Mesenchymal stem cell (in vitro differentiated cells and primary cell): ENCODE measurements at regions not wholly inside any gene's neighbourhood (a gene's known extent, or its start where the extent isn't known, plus 50 kb on each side); places are given as distances from the start of the nearest gene placed in this dataset.

Experiments
- DNase-seq: peaks from one replicate; pipeline ENCODE4 v3.0.0-alpha.2; 2013
- H2AFZ ChIP-seq: one replicate; pipeline ENCODE4 v1.6.1; 2013; ENCODE audit warnings: low read depth, mild to moderate bottlenecking, control low read depth, inconsistent platforms, low read length, moderate library complexity
- H2AK5ac ChIP-seq: 2 replicates; pipeline ENCODE4 v1.6.1; 2013; ENCODE audit warnings: low read length, moderate library complexity, mild to moderate bottlenecking, inconsistent platforms; ENCODE audit not compliant: severe bottlenecking
- H2BK120ac ChIP-seq: one replicate; pipeline ENCODE4 v1.6.1; 2013; ENCODE audit warnings: low read depth, mild to moderate bottlenecking, inconsistent platforms, low read length, moderate library complexity
- H2BK12ac ChIP-seq, 2 experiments: one replicate each; pipeline ENCODE4 v1.6.1; 2013; ENCODE audit warnings: inconsistent platforms in 2 of 2, low read length in 2 of 2, mild to moderate bottlenecking in 2 of 2, moderate library complexity in 2 of 2, control low read depth in 1 of 2
- H2BK15ac ChIP-seq: one replicate; pipeline ENCODE4 v1.6.1; 2013; ENCODE audit warnings: mild to moderate bottlenecking, low read depth, inconsistent platforms; ENCODE audit not compliant: poor library complexity, severe bottlenecking
- H2BK5ac ChIP-seq: 2 replicates; pipeline ENCODE4 v1.6.1; 2013; ENCODE audit warnings: low read depth, mild to moderate bottlenecking, low read length, control low read depth, inconsistent platforms; ENCODE audit not compliant: poor library complexity, severe bottlenecking
- H3K14ac ChIP-seq, 2 experiments: one replicate each; pipeline ENCODE4 v1.6.1; 2013; ENCODE audit warnings: inconsistent platforms in 2 of 2, low read length in 2 of 2, control low read depth in 1 of 2, mild to moderate bottlenecking in 1 of 2, moderate library complexity in 1 of 2
- H3K18ac ChIP-seq, 2 experiments: one replicate each; pipeline ENCODE4 v1.6.1; 2013; ENCODE audit warnings: inconsistent platforms in 2 of 2, low read length in 2 of 2, control low read depth in 1 of 2, low read depth in 1 of 2, mild to moderate bottlenecking in 1 of 2
- H3K23ac ChIP-seq, 2 experiments: one replicate each; pipeline ENCODE4 v1.6.1; 2013; ENCODE audit warnings: inconsistent platforms in 2 of 2, low read length in 2 of 2, mild to moderate bottlenecking in 2 of 2, moderate library complexity in 2 of 2, control low read depth in 1 of 2
- H3K27ac ChIP-seq: 2 replicates; pipeline ENCODE4 v1.5.1; 2013; ENCODE audit warnings: mild to moderate bottlenecking, moderate library complexity, low read length, control low read depth, inconsistent platforms; ENCODE audit not compliant: poor library complexity, severe bottlenecking
- H3K27me3 ChIP-seq, 2 experiments: 2 replicates each; pipeline versions ENCODE4 v1.6.1 to v1.7.0; 2013; ENCODE audit warnings: low read length in 2 of 2, mild to moderate bottlenecking in 2 of 2, moderate library complexity in 2 of 2, control low read depth in 1 of 2, inconsistent platforms in 1 of 2; ENCODE audit not compliant: control insufficient read depth in 1 of 2, insufficient read depth in 1 of 2
- H3K36me3 ChIP-seq, 2 experiments: 2 replicates each; pipeline versions ENCODE4 v1.6.1 to v1.7.0; 2013; ENCODE audit warnings: low read length in 2 of 2, control low read depth in 1 of 2, inconsistent platforms in 1 of 2, low read depth in 1 of 2, mild to moderate bottlenecking in 1 of 2; ENCODE audit not compliant: insufficient read depth in 2 of 2, control insufficient read depth in 1 of 2
- H3K4ac ChIP-seq, 2 experiments: one replicate each; pipeline ENCODE4 v1.6.1; 2013; ENCODE audit warnings: inconsistent platforms in 2 of 2, low read length in 2 of 2, mild to moderate bottlenecking in 2 of 2, moderate library complexity in 2 of 2, control low read depth in 1 of 2, low read depth in 1 of 2
- H3K4me1 ChIP-seq: 2 replicates; pipeline ENCODE4 v1.6.1; 2013; ENCODE audit warnings: low read depth, low read length, control low read depth; ENCODE audit not compliant: control insufficient read depth, insufficient read depth
- H3K4me2 ChIP-seq: 2 replicates; pipeline ENCODE4 v1.6.1; 2013; ENCODE audit warnings: low read length, mild to moderate bottlenecking, inconsistent platforms; ENCODE audit not compliant: poor library complexity, severe bottlenecking
- H3K4me3 ChIP-seq, 2 experiments: 2 replicates each; pipeline versions ENCODE4 v1.5.1 to v1.7.0; 2013; ENCODE audit warnings: low read length in 2 of 2, mild to moderate bottlenecking in 2 of 2, control low read depth in 1 of 2, low read depth in 1 of 2; ENCODE audit not compliant: insufficient read depth in 1 of 2
- H3K79me1 ChIP-seq: replicated peaks from 2 replicates; pipeline ENCODE4 v1.6.1; 2013; ENCODE audit warnings: mild to moderate bottlenecking, control low read depth, low read length, inconsistent platforms; ENCODE audit not compliant: poor library complexity, severe bottlenecking
- H3K9ac ChIP-seq: 2 replicates; pipeline ENCODE4 v1.7.0; 2013; ENCODE audit warnings: mild to moderate bottlenecking, low read length, moderate library complexity
- H3K9me3 ChIP-seq: 2 replicates; pipeline ENCODE4 v1.7.0; 2013; ENCODE audit warnings: mild to moderate bottlenecking, low read length; ENCODE audit not compliant: control insufficient read depth
- H4K8ac ChIP-seq: one replicate; pipeline ENCODE4 v1.6.1; 2013; ENCODE audit warnings: inconsistent platforms, mild to moderate bottlenecking, low read length, moderate library complexity
- H4K91ac ChIP-seq: one replicate; pipeline ENCODE4 v1.6.1; 2013; ENCODE audit warnings: mild to moderate bottlenecking, low read length, inconsistent platforms
- WGBS: methylation state at CpG from one replicate; pipeline ENCODE4 v1.1.7; 2013; ENCODE audit warnings: mixed read lengths; 5-methylcytosine and 5-hydroxymethylcytosine counted together

DNA sequence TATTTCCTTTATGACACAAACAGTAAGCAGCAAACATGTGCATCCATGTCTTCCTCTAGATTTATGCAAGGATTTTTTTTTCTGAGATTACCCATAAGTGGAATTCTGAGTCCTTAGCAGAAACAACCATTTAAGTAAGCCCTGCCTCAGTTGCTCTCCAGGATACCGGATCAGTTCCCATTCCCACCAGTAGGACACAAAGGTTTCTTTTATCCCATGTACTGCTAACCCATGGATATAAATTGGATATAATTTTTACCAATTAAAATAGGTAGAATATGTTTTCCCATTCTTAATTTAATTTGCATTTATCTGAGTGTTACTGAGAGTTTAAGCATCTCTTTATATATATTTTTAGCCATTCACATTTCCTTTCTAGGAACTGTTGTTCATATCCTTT is 280.9 kb downstream of the FGFR2 start:
- no peak overlapping the region for H2AFZ ChIP-seq
- no peak overlapping the region for H2AK5ac ChIP-seq
- no peak overlapping the region for H3K14ac ChIP-seq
- peaks cover 0 to 3% of the 10 kb centered on the region in 2 experiments for H3K27me3 ChIP-seq
- no peak overlapping the region for H2BK12ac ChIP-seq
- H3K4ac ChIP-seq = no peak overlapping the region
- no peak overlapping the region for H3K9ac ChIP-seq
- H3K4me1 ChIP-seq = no peaks in the 10 kb centered on the region
- no peak overlapping the region for H2BK15ac ChIP-seq
- no peak overlapping the region for H4K8ac ChIP-seq
- H3K4me2 ChIP-seq = no peak overlapping the region
- H3K79me1 ChIP-seq = no peaks in the 10 kb centered on the region
- no peak for DNase-seq
- WGBS = no CpG with 5 or more reads among the region's 1 CpG
- H3K23ac ChIP-seq = no peak overlapping the region
- H3K18ac ChIP-seq = no peak overlapping the region
- H3K36me3 ChIP-seq = no peaks in the 10 kb centered on the region
- H3K9me3 ChIP-seq = peaks cover 14% of the 10 kb centered on the region
- H2BK5ac ChIP-seq = no peak overlapping the region
- no peak overlapping the region for H4K91ac ChIP-seq
- no peak overlapping the region for H3K4me3 ChIP-seq
- no peak overlapping the region for H3K27ac ChIP-seq
- no peak overlapping the region for H2BK120ac ChIP-seq

DNA sequence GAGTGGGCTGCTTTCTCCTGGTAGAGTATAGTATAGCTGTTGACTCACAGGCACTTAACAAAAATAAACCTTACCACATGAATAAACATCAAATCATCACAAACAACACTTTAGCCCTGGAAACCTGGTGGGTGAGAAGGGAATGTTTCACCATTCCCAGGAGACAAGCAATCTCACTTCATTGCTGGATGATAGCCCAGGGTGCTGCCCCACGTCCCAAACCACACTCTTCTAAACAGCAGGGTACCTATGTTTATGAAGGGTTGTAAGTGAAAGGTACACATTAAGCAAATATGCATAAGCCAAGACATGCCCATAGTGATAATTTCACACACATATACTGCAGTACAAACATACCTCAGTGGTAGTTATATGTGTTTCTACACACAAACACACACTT is 276.2 kb downstream of the FGFR2 start:
- no CpG with 5 or more reads among the region's 1 CpG for WGBS
- H3K14ac ChIP-seq = no peak overlapping the region

GRCh38 chr10:121322776-121323175 is 275.5 kb downstream of the FGFR2 start:
- H3K9me3 ChIP-seq = peaks cover 8% of the 10 kb centered on the region
- H3K79me1 ChIP-seq = no peaks in the 10 kb centered on the region
- H2BK120ac ChIP-seq = no peak overlapping the region
- no peak for DNase-seq
- no peak overlapping the region for H2BK5ac ChIP-seq
- no peak overlapping the region for H3K23ac ChIP-seq
- no peak overlapping the region for H3K14ac ChIP-seq
- peaks cover 2% of the 10 kb centered on the region for H3K4me1 ChIP-seq
- H3K18ac ChIP-seq = no peak overlapping the region
- no peaks in the 10 kb centered on the region for H3K36me3 ChIP-seq
- H4K8ac ChIP-seq = no peak overlapping the region
- no peak overlapping the region for H3K4me2 ChIP-seq
- H2AFZ ChIP-seq = no peak overlapping the region
- H2AK5ac ChIP-seq = no peak overlapping the region
- no peak overlapping the region for H2BK12ac ChIP-seq
- H3K4me3 ChIP-seq = no peak overlapping the region
- H3K27me3 ChIP-seq = no peaks in the 10 kb centered on the region
- no peak overlapping the region for H4K91ac ChIP-seq
- H2BK15ac ChIP-seq = no peak overlapping the region
- no peak overlapping the region for H3K27ac ChIP-seq
- no CpG with 5 or more reads among the region's 1 CpG for WGBS
- H3K4ac ChIP-seq = no peak overlapping the region
- no peak overlapping the region for H3K9ac ChIP-seq

More for the DNA sequence above, 276.2 kb downstream of the FGFR2 start:
- DNase-seq = no peak
- Histone ChIP-seq H4K8ac (no peak overlapping the region), H3K9ac (no peak overlapping the region), H3K27ac (no peak overlapping the region), H4K91ac (no peak overlapping the region), H3K79me1 (no peaks in the 10 kb centered on the region), H3K4me1 (peaks cover 2% of the 10 kb centered on the region), H3K18ac (no peak overlapping the region), H3K23ac (no peak overlapping the region), H2BK120ac (no peak overlapping the region), H3K27me3 (no peaks in the 10 kb centered on the region), H3K4ac (no peak overlapping the region), H3K4me2 (no peak overlapping the region), H2BK12ac (no peak overlapping the region), H2AFZ (no peak overlapping the region), H3K36me3 (no peaks in the 10 kb centered on the region), H2BK15ac (no peak overlapping the region), H2BK5ac (no peak overlapping the region), H2AK5ac (no peak overlapping the region), H3K4me3 (no peak overlapping the region), H3K9me3 (peaks cover 10% of the 10 kb centered on the region)

DNA sequence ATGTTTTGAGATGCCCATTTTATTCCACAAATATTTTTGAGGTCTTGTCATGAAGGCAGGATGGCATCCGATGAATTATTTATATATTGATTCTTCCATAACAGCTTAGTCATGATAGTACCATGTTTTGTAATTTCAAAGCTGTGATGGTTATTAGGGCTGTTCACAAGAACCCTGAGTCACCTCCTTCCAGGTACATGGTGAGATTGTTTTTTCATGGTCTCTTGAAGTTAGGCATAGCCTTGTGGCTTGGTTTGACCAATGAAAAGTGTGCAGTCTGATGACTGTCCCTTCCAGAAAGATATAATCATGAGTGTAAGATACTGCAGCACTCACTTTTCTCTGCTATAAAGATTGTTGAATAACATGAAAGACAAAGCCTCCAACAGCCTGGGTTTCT is 274.8 kb downstream of the FGFR2 start:
- no peak overlapping the region for H3K27ac ChIP-seq
- H2BK5ac ChIP-seq = no peak overlapping the region
- H3K4me3 ChIP-seq = no peak overlapping the region
- WGBS = no CpG with 5 or more reads among the region's 1 CpG
- H3K9me3 ChIP-seq = peaks cover 3% of the 10 kb centered on the region
- DNase-seq = no peak
- no peak overlapping the region for H3K18ac ChIP-seq
- peaks cover 2% of the 10 kb centered on the region for H3K4me1 ChIP-seq
- no peaks in the 10 kb centered on the region for H3K36me3 ChIP-seq
- H2BK120ac ChIP-seq = no peak overlapping the region
- no peak overlapping the region for H3K9ac ChIP-seq
- H3K27me3 ChIP-seq = no peaks in the 10 kb centered on the region
- no peak overlapping the region for H2AK5ac ChIP-seq
- H3K4me2 ChIP-seq = no peak overlapping the region
- no peak overlapping the region for H4K91ac ChIP-seq
- H4K8ac ChIP-seq = no peak overlapping the region
- H3K79me1 ChIP-seq = no peaks in the 10 kb centered on the region
- no peak overlapping the region for H3K23ac ChIP-seq
- no peak overlapping the region for H2BK15ac ChIP-seq
- H2AFZ ChIP-seq = no peak overlapping the region
- H2BK12ac ChIP-seq = no peak overlapping the region
- no peak overlapping the region for H3K4ac ChIP-seq
- no peak overlapping the region for H3K14ac ChIP-seq
